Suprapubic skin (tissue), 4 donors: ENCODE measurements at regions not wholly inside any gene's neighbourhood (a gene's known extent, or its start where the extent isn't known, plus 50 kb on each side); places are given as distances from the start of the nearest gene placed in this dataset.

Source experiments
- DNase-seq, 2 donors: peaks; one replicate each; pipeline ENCODE4 v3.0.0-alpha.2; 2019; ENCODE audit warnings: low spot score in 2 of 2
- H3K27ac ChIP-seq: fragments of 200-600 bp; sonication (generic); one replicate; pipeline ENCODE4 v1.5.1; 2019
- H3K27me3 ChIP-seq: fragments of 200-600 bp; sonication (generic); one replicate; pipeline ENCODE4 v1.5.1; 2019
- H3K36me3 ChIP-seq: fragments of 200-600 bp; sonication (generic); one replicate; pipeline ENCODE4 v1.5.1; 2019
- H3K4me1 ChIP-seq: fragments of 200-600 bp; sonication (generic); one replicate; pipeline ENCODE4 v1.5.1; 2019
- H3K4me3 ChIP-seq: fragments of 200-600 bp; sonication (generic); one replicate; pipeline ENCODE4 v1.5.1; 2019; ENCODE audit warnings: mild to moderate bottlenecking
- H3K9me3 ChIP-seq: fragments of 200-600 bp; sonication (generic); one replicate; pipeline ENCODE4 v1.5.1; 2019
- EP300 ChIP-seq: sonication (generic); formaldehyde crosslinking; IDR thresholded peaks from one replicate; pipeline ENCODE4 v1.6.1; 2017; ENCODE audit warnings: antibody characterized with exemption
- POLR2A ChIP-seq, 2 donors: fragments of 450-650 bp; IDR thresholded peaks; one replicate each; pipeline ENCODE4 v1.6.1; 2017; ENCODE audit warnings: antibody characterized with exemption in 2 of 2, mild to moderate bottlenecking in 2 of 2, moderate library complexity in 2 of 2
- POLR2AphosphoS5 ChIP-seq, 3 donors: sonication (generic); formaldehyde crosslinking; IDR thresholded peaks; one replicate each; pipeline ENCODE4 v1.6.1; 2017; ENCODE audit warnings: antibody characterized with exemption in 3 of 3
- WGBS: methylation state at CpG from one replicate; pipeline ENCODE4 v1.1.5; 2018; 5-methylcytosine and 5-hydroxymethylcytosine counted together
- TF ChIP-seq, protein P1 (sequence below), 2 donors: fragments of 200-600 bp in 1 of 2; fragments of 450-650 bp in 1 of 2; sonication (generic) in 1 of 2; IDR thresholded peaks; one replicate each; pipeline ENCODE4 v1.5.1; 2016 to 2019; ENCODE audit warnings: antibody characterized with exemption in 2 of 2, mild to moderate bottlenecking in 1 of 2, moderate library complexity in 1 of 2

DNA sequence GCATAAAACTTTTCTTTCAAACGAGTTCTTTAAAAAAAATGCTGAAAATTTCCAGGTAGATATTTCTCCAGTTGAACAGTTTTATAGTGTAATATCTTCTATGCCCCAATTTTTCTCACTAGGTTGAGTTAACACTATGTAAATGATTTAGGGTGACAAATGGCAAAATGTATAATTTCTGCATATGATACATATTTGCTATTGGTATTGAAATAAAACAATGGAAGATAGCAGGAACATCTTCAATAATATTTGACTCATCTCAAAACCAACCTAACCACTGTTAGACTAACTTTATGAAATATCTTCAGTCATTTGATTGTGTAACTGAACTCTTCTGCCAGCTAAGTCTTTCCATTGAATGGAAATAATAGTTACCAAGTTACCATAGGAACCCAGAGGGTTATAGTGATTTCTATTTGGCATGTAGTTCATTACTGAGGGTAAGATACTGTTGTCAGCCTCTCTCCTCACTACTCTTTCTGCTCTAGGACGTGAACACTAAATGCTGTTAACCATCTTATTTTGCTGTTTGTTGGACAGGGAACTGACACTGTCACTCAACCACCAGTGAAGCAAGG, 824.7 kb upstream of the NECTIN3 start:
- no peak for TF ChIP-seq POLR2AphosphoS5 (IDR thresholded peaks at IDR 0.05)
- no peak for TF ChIP-seq POLR2A (IDR thresholded peaks at IDR 0.05)
- TF ChIP-seq EP300: no peak
- TF ChIP-seq, protein P1, sequence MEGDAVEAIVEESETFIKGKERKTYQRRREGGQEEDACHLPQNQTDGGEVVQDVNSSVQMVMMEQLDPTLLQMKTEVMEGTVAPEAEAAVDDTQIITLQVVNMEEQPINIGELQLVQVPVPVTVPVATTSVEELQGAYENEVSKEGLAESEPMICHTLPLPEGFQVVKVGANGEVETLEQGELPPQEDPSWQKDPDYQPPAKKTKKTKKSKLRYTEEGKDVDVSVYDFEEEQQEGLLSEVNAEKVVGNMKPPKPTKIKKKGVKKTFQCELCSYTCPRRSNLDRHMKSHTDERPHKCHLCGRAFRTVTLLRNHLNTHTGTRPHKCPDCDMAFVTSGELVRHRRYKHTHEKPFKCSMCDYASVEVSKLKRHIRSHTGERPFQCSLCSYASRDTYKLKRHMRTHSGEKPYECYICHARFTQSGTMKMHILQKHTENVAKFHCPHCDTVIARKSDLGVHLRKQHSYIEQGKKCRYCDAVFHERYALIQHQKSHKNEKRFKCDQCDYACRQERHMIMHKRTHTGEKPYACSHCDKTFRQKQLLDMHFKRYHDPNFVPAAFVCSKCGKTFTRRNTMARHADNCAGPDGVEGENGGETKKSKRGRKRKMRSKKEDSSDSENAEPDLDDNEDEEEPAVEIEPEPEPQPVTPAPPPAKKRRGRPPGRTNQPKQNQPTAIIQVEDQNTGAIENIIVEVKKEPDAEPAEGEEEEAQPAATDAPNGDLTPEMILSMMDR (IDR thresholded peaks at IDR 0.05): no peak
- H3K4me3 ChIP-seq: no peak overlapping the region
- DNase-seq: no peak
- no peaks in the 10 kb centered on the region for H3K9me3 ChIP-seq
- WGBS: 34% methylated on average over 2 of the region's 2 CpGs
- no peak overlapping the region for H3K27ac ChIP-seq
- H3K36me3 ChIP-seq: no peaks in the 10 kb centered on the region
- no peaks in the 10 kb centered on the region for H3K4me1 ChIP-seq
- H3K27me3 ChIP-seq: no peaks in the 10 kb centered on the region

DNA sequence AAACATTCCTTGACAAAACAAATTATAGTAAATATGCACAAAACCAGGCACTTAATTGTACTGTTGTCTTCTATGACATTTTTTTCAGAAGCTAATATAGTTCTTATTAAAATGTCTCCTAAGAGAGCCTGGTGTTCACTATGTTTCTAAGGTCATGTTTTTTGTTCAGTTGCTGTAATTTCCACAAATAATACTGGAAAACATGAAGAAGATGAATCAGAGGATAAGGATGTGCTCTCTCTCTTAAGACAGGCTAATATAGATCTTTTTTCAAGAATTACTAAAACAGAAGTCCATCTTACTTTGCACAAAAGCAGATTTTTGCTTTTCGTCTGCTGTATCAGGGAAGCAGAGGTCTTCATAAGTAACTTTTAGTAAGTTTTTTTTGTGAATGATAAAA, 823.0 kb upstream of the NECTIN3 start:
- TF ChIP-seq POLR2A (IDR thresholded peaks at IDR 0.05) (no peak), POLR2AphosphoS5 (IDR thresholded peaks at IDR 0.05) (no peak), EP300 (no peak)
- TF ChIP-seq, protein P1 (IDR thresholded peaks at IDR 0.05): no peak
- Histone ChIP-seq H3K27ac (no peak overlapping the region), H3K9me3 (no peaks in the 10 kb centered on the region), H3K36me3 (no peaks in the 10 kb centered on the region), H3K4me3 (no peak overlapping the region), H3K27me3 (no peaks in the 10 kb centered on the region), H3K4me1 (no peaks in the 10 kb centered on the region)
- WGBS: 69% methylated on average over 1 of the region's 1 CpG
- DNase-seq: no peak

DNA sequence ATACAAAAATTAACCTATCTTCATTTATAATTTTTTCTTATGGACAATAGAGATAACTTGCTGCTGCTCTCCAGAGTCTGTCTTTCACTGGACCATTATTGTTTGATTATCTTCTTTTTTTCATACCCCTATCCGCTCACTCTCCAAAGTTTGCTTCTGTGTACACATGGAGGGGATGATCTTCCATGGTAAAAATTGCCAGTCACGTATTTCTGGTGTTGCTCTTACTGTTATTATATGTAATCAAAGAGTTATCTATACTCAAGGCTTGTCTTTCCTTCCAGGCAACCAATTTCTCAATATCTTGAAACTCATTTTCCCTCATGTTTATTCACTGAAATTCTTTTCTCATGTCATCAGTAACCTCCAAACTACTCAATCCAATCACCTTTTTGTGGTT, 817.8 kb upstream of the NECTIN3 start:
- no peak for TF ChIP-seq POLR2A (IDR thresholded peaks at IDR 0.05)
- TF ChIP-seq, protein P1 (IDR thresholded peaks at IDR 0.05): no peak
- TF ChIP-seq POLR2AphosphoS5 (IDR thresholded peaks at IDR 0.05): no peak
- no peak for TF ChIP-seq EP300
- Histone ChIP-seq H3K4me1 (no peaks in the 10 kb centered on the region), H3K36me3 (no peaks in the 10 kb centered on the region), H3K9me3 (no peaks in the 10 kb centered on the region), H3K27ac (no peak overlapping the region), H3K4me3 (no peak overlapping the region), H3K27me3 (no peaks in the 10 kb centered on the region)
- WGBS: 87% methylated on average over 2 of the region's 2 CpGs
- no peak for DNase-seq

DNA sequence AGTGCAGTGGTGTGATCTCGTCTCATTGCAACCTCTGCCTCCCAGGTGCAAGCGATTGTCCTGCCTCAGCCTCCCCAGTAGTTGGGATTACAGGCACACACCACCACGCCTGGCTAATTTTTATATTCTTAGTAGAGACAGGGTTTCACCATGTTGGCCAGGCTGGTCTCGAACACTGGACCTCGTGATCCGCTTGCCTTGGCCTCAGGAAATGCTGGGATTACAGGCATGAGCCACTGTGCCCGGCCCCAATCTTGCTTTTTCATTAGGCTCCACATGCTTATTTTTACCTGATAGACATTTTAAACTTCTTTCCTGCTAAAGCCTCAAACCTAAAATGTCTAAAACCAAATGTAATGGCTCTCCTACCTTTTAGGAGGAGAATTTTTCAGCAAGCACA, 817.0 kb upstream of the NECTIN3 start:
- Histone ChIP-seq H3K4me3 (no peak overlapping the region), H3K9me3 (no peaks in the 10 kb centered on the region), H3K36me3 (no peaks in the 10 kb centered on the region), H3K27me3 (no peaks in the 10 kb centered on the region), H3K4me1 (no peaks in the 10 kb centered on the region), H3K27ac (no peak overlapping the region)
- DNase-seq: no peak
- 92% methylated on average over 7 of the region's 7 CpGs for WGBS
- TF ChIP-seq, protein P1 (IDR thresholded peaks at IDR 0.05): no peak
- no peak for TF ChIP-seq POLR2A (IDR thresholded peaks at IDR 0.05)
- TF ChIP-seq EP300: no peak
- no peak for TF ChIP-seq POLR2AphosphoS5 (IDR thresholded peaks at IDR 0.05)

DNA sequence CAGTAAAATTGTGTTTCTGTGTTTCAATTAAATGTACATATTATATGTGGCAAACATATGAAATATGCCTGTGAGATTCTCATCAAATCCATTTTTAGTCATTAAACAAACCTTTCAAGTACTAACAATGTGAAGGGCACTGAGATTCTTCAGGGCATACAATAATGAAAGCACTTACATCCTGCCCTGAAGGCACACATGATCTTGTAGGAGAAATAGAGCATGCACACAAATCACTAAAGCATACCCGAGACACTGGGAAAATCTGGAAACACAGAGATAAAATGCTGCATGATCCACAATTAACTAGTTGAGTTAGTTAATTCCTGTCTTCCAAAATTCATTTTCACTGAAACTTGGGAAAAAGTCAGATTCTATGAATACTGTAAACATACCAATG, 810.5 kb upstream of the NECTIN3 start:
- WGBS: 29% methylated on average over 1 of the region's 1 CpG
- TF ChIP-seq EP300 (no peak), POLR2AphosphoS5 (IDR thresholded peaks at IDR 0.05) (no peak), POLR2A (IDR thresholded peaks at IDR 0.05) (no peak)
- TF ChIP-seq, protein P1 (IDR thresholded peaks at IDR 0.05): no peak
- Histone ChIP-seq H3K9me3 (no peaks in the 10 kb centered on the region), H3K36me3 (no peaks in the 10 kb centered on the region), H3K27me3 (no peaks in the 10 kb centered on the region), H3K4me3 (no peak overlapping the region), H3K4me1 (no peaks in the 10 kb centered on the region), H3K27ac (no peak overlapping the region)
- no peak for DNase-seq
